ENCODE measurements at regions not wholly inside any gene's neighbourhood (a gene's known extent, or its start where the extent isn't known, plus 50 kb on each side); places are given as distances from the start of the nearest gene placed in this dataset.

DNA sequence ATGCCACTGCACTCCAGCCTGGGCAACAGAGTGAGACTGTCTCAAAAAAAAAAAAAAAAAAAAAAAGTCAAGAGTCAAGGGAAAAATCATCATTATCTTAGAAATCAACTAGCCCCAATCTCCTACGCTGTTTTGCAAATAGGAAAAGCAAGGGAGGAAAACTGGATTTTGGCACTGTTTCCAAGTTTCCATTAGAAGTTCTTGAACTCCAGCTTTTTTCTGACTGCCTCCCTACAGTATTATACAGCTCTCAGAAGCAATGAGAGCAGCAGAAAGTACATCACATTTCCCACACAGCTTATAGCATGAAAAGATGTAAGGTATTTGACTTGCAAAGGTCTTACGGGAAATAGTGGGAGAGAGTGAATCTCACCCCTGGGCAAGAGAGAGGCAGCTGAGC lies 127.8 kb downstream of the OSR1 start:
- Histone ChIP-seq H3K27me3 (no peaks in the 10 kb centered on the region), H3K4me3 (no peak overlapping the region), H3K36me3 (no peaks in the 10 kb centered on the region), H3K9me3 (no peaks in the 10 kb centered on the region), H3K4me1 (peaks cover 0 to 12% (median 2%) of the 10 kb centered on the region in 4 donors), H3K27ac (no peak overlapping the region)
- 44 to 77% methylated on average over 2 of the region's 2 CpGs for WGBS, 2 donors
- DNase-seq (ENCODE audit: low spot score in 2 of 2): no peak
- TF ChIP-seq POLR2A (IDR thresholded peaks at IDR 0.05) (no peak), EP300 (IDR thresholded peaks at IDR 0.05) (no peak)
- TF ChIP-seq, protein P1, sequence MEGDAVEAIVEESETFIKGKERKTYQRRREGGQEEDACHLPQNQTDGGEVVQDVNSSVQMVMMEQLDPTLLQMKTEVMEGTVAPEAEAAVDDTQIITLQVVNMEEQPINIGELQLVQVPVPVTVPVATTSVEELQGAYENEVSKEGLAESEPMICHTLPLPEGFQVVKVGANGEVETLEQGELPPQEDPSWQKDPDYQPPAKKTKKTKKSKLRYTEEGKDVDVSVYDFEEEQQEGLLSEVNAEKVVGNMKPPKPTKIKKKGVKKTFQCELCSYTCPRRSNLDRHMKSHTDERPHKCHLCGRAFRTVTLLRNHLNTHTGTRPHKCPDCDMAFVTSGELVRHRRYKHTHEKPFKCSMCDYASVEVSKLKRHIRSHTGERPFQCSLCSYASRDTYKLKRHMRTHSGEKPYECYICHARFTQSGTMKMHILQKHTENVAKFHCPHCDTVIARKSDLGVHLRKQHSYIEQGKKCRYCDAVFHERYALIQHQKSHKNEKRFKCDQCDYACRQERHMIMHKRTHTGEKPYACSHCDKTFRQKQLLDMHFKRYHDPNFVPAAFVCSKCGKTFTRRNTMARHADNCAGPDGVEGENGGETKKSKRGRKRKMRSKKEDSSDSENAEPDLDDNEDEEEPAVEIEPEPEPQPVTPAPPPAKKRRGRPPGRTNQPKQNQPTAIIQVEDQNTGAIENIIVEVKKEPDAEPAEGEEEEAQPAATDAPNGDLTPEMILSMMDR (IDR thresholded peaks at IDR 0.05): no peak

DNA sequence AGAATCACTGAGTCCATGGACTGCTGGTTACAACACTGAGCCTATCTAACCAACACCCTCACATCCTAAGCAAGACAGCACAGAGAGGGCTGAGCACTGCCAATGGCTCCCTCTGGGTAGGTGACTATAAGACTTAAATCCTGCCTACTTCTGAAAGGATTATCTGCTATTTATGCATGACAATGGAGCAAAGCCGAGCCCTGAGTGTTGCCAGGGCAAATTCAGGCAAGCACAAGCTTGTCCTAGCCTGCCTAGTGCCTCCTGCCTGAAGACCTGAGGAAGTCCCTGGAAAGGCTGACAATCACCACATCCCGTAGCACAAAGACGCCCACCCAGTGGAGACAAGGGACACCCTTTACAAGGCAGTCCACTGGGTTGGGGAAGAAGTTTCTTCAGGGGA lies 129.7 kb downstream of the OSR1 start:
- Histone ChIP-seq H3K36me3 (no peaks in the 10 kb centered on the region), H3K27ac (no peak overlapping the region), H3K4me3 (no peak overlapping the region), H3K27me3 (no peaks in the 10 kb centered on the region), H3K9me3 (no peaks in the 10 kb centered on the region), H3K4me1 (no peaks in the 10 kb centered on the region)
- no peak for DNase-seq (ENCODE audit: low spot score in 2 of 2)
- TF ChIP-seq POLR2A (IDR thresholded peaks at IDR 0.05): no peak
- TF ChIP-seq EP300 (IDR thresholded peaks at IDR 0.05): no peak
- TF ChIP-seq, protein P1 (IDR thresholded peaks at IDR 0.05): no peak
- WGBS, 2 donors: 70 to 80% methylated on average over 3 of the region's 3 CpGs

DNA sequence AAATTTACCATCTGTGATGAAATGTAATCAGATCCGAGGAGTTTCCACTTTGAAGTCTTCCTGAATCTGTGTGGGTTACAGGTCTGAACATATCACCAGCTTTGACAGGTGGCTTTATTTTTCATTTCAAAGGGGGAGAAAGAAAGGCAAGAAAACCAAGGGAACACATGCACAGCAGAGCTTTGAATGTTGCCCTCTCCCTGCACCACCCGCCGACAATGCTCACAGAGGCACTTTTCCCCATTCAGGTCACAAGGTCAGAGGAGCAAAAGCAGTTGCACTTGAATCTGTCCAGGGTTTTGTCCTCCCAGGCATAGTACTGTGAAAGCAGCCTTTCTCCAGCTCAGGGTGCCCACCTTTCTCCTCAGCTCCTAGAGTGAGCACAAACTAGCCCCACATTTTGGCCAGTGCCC lies 130.2 kb downstream of the OSR1 start:
- no peak for DNase-seq (ENCODE audit: low spot score in 2 of 2)
- Histone ChIP-seq H3K27me3 (no peaks in the 10 kb centered on the region), H3K4me1 (no peaks in the 10 kb centered on the region), H3K9me3 (no peaks in the 10 kb centered on the region), H3K36me3 (no peaks in the 10 kb centered on the region), H3K4me3 (no peak overlapping the region), H3K27ac (no peak overlapping the region)
- no peak for TF ChIP-seq EP300 (IDR thresholded peaks at IDR 0.05)
- TF ChIP-seq, protein P1 (IDR thresholded peaks at IDR 0.05): no peak
- no peak for TF ChIP-seq POLR2A (IDR thresholded peaks at IDR 0.05)
- 64% methylated on average over 3 of the region's 3 CpGs for WGBS, 2 donors

DNA sequence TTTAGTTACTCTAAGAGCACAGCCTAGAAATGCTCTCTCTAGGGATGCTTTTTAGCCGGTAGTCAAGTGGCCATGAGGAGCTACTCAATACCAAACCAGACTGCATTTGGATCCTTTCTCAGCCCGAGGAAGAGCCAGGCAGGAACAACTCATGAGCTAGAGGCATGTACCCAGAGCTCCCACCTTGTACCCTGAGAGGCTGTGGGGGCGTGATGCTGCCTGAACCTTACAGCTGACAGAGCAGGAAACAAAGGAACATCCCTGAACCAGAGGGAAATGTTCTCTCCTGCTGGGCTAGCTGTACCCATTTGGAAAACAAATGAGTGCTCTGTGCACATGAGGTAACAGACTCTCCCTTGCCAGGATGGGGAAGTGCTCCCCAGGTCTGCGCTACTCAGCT lies 131.6 kb downstream of the OSR1 start:
- no peaks in the 10 kb centered on the region for H3K36me3 ChIP-seq
- no peaks in the 10 kb centered on the region for H3K27me3 ChIP-seq
- DNase-seq (ENCODE audit: low spot score in 2 of 2): no peak
- WGBS, 2 donors: 85 to 87% methylated on average over 4 of the region's 4 CpGs
- no peak overlapping the region for H3K27ac ChIP-seq
- no peak overlapping the region for H3K4me3 ChIP-seq
- no peaks in the 10 kb centered on the region for H3K4me1 ChIP-seq
- TF ChIP-seq EP300 (IDR thresholded peaks at IDR 0.05) (no peak), POLR2A (IDR thresholded peaks at IDR 0.05) (no peak)
- TF ChIP-seq, protein P1 (IDR thresholded peaks at IDR 0.05): no peak
- H3K9me3 ChIP-seq: no peaks in the 10 kb centered on the region

DNA sequence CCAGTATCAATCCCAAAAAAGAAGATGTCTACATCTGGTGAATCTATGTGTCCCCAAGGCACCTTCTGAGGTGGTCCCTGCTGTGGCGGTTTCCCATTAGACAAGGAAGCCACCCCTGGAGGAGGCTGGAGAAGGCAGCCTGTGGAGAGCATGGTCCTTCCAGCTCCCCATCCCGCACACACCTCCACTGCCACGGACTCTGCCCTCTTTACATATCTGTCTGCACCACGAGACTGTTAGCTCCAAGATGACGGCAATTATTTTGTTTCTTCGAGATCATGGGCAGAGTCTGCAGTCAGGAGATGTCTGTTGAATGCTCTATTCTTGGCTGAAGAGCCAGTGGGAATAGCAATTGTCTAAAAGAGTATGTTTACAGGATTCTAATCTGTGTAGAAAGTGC lies 132.0 kb downstream of the OSR1 start:
- DNase-seq (ENCODE audit: low spot score in 2 of 2): no peak

More for the DNA sequence above, 132.0 kb downstream of the OSR1 start:
- TF ChIP-seq POLR2A (IDR thresholded peaks at IDR 0.05): no peak
- no peak for TF ChIP-seq EP300 (IDR thresholded peaks at IDR 0.05)
- TF ChIP-seq, protein P1 (IDR thresholded peaks at IDR 0.05): no peak
- Histone ChIP-seq H3K9me3 (no peaks in the 10 kb centered on the region), H3K27me3 (no peaks in the 10 kb centered on the region), H3K36me3 (no peaks in the 10 kb centered on the region), H3K4me1 (no peaks in the 10 kb centered on the region), H3K4me3 (no peak overlapping the region), H3K27ac (no peak overlapping the region)
- WGBS, 2 donors: 87 to 91% methylated on average over 6 of the region's 6 CpGs
